HEK293T (cell line): ENCODE measurements at regions not wholly inside any gene's neighbourhood (a gene's known extent, or its start where the extent isn't known, plus 50 kb on each side); places are given as distances from the start of the nearest gene placed in this dataset.

ENCODE experiments used
- ARNT ChIP-seq: fragments of 450-650 bp; IDR thresholded peaks from 2 replicates; pipeline ENCODE4 v1.6.1; 2017; ENCODE audit warnings: mild to moderate bottlenecking
- BHLHE40 ChIP-seq: fragments of 450-650 bp; IDR thresholded peaks from 2 replicates; pipeline ENCODE4 v1.6.1; 2016; ENCODE audit warnings: mild to moderate bottlenecking, moderate library complexity, borderline replicate concordance
- ELF4 ChIP-seq: fragments of 450-650 bp; IDR thresholded peaks from 2 replicates; pipeline ENCODE4 v1.6.1; 2017; ENCODE audit warnings: antibody characterized with exemption
- FOXA1 ChIP-seq: fragments of 450-650 bp; IDR thresholded peaks from 2 replicates; pipeline ENCODE4 v1.6.1; 2016; ENCODE audit warnings: mild to moderate bottlenecking
- FOXK2 ChIP-seq: fragments of 450-650 bp; IDR thresholded peaks from 2 replicates; pipeline ENCODE4 v1.6.1; 2016; ENCODE audit warnings: mild to moderate bottlenecking
- FOXM1 ChIP-seq: fragments of 450-650 bp; IDR thresholded peaks from 2 replicates; pipeline ENCODE4 v1.6.1; 2017; ENCODE audit warnings: mild to moderate bottlenecking, borderline replicate concordance
- HDGF ChIP-seq: fragments of 450-650 bp; IDR thresholded peaks from 2 replicates; pipeline ENCODE4 v1.6.1; 2017; ENCODE audit warnings: antibody characterized with exemption, borderline replicate concordance
- L3MBTL2 ChIP-seq: fragments of 450-650 bp; conservative IDR thresholded peaks from 2 replicates; pipeline ENCODE4 v1.6.1; 2016; ENCODE audit warnings: mild to moderate bottlenecking
- NFRKB ChIP-seq: fragments of 450-650 bp; IDR thresholded peaks from 2 replicates; pipeline ENCODE4 v1.6.1; 2016; ENCODE audit warnings: mild to moderate bottlenecking, moderate library complexity
- SP1 ChIP-seq: fragments of 450-650 bp; IDR thresholded peaks from 2 replicates; pipeline ENCODE4 v1.6.1; 2017
- SUZ12 ChIP-seq: fragments of 450-650 bp; IDR thresholded peaks from 2 replicates; pipeline ENCODE4 v1.6.1; 2016; ENCODE audit warnings: mild to moderate bottlenecking
- ZNF384 ChIP-seq: fragments of 450-650 bp; IDR thresholded peaks from 2 replicates; pipeline ENCODE4 v1.6.1; 2016
- TF ChIP-seq, protein P1 (sequence below): fragments of 450-650 bp; IDR thresholded peaks from 2 replicates; pipeline ENCODE4 v1.6.1; 2016

DNA sequence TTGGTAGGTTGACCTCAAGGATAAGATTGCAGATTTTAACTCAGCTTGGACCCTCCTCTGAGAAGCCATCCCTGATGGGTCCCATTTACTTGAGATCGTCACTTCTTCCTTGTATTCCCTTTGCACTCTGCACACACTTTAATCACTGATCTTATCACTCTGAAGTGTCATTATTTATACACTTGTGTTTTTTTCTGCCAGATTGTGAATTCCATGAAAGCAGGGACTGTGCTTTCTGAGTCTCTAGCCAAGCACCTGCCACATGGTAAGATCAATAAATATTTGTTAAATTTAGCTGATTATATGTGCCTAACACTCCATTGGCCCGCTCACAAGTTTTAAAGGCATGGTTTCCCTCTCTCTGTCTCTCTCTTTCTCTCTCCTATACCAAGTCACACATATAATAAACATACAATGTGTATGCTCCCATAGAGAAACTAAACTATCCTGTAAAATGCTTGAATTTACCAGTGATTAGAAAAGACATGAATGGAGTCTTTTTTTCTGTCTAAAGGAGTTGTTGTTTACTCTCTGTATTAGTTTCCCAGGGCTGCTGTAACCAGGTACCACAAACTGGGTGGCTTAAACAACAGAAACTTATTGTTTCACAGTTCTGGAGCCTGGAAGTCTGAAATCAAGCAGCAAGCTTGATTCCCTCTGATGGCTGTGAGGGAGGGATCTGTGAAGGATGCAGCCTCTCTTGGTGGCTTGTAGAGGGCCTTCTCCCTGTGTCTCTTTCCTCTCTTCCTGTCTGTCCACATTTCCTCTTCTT lies 105.2 kb upstream of the GADD45A start:
- no peak for TF ChIP-seq BHLHE40
- no peak for TF ChIP-seq SP1
- TF ChIP-seq ELF4 = no peak
- TF ChIP-seq HDGF = no peak
- TF ChIP-seq FOXA1 = no peak
- TF ChIP-seq, protein P1, sequence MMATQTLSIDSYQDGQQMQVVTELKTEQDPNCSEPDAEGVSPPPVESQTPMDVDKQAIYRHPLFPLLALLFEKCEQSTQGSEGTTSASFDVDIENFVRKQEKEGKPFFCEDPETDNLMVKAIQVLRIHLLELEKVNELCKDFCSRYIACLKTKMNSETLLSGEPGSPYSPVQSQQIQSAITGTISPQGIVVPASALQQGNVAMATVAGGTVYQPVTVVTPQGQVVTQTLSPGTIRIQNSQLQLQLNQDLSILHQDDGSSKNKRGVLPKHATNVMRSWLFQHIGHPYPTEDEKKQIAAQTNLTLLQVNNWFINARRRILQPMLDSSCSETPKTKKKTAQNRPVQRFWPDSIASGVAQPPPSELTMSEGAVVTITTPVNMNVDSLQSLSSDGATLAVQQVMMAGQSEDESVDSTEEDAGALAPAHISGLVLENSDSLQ = no peak
- TF ChIP-seq FOXM1 = no peak
- TF ChIP-seq NFRKB = no peak
- TF ChIP-seq L3MBTL2 = no peak
- no peak for TF ChIP-seq ARNT
- no peak for TF ChIP-seq FOXK2
- no peak for TF ChIP-seq SUZ12
- no peak for TF ChIP-seq ZNF384
